Rectal smooth muscle tissue (tissue), 1 donor: ENCODE measurements at regions not wholly inside any gene's neighbourhood (a gene's known extent, or its start where the extent isn't known, plus 50 kb on each side); places are given as distances from the start of the nearest gene placed in this dataset.
"Not testable (repeated sequence)": the region's sequence is repeated elsewhere in the genome, so short reads cannot be mapped to it uniquely, and the experiment has no call there.

Source experiments
- H3K27ac ChIP-seq: one replicate; pipeline ENCODE4 v1.7.0; 2013; ENCODE audit warnings: low read depth, low read length, inconsistent platforms
- H3K27me3 ChIP-seq: one replicate; pipeline ENCODE4 v1.7.0; 2013; ENCODE audit warnings: low read length; ENCODE audit not compliant: control insufficient read depth, insufficient read depth
- H3K36me3 ChIP-seq: one replicate; pipeline ENCODE4 v1.7.0; 2013; ENCODE audit warnings: low read length; ENCODE audit not compliant: control insufficient read depth, insufficient read depth
- H3K4me1 ChIP-seq: one replicate; pipeline ENCODE4 v1.7.0; 2013; ENCODE audit warnings: low read length; ENCODE audit not compliant: control insufficient read depth, insufficient read depth
- H3K4me3 ChIP-seq: one replicate; pipeline ENCODE4 v1.7.0; 2013; ENCODE audit warnings: low read length
- H3K9ac ChIP-seq: one replicate; pipeline ENCODE4 v1.7.0; 2013; ENCODE audit warnings: low read length

DNA sequence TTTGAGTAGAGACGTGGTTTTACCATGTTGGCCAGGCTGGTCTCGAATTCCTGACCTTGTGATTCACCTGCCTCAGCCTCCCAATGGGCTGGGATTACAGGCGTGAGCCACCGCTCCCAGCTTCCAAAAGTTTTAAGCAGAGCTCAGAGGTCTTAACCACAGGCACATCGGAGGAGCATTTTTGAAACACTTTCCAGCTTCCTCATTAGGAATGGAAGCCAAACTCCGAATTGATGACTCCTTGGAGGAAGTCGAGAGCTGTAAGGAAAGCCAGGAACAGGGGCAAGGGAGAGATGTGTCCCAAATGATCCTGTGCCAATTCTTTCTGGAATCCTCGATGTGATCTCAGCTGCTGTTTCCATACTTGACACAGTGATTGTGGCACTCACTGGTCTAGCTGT is 56.2 kb upstream of the CCZ1B start:
- H3K27me3 ChIP-seq, H3K27ac ChIP-seq, H3K4me1 ChIP-seq, H3K4me3 ChIP-seq, H3K36me3 ChIP-seq, H3K9ac ChIP-seq: not testable (repeated sequence)

DNA sequence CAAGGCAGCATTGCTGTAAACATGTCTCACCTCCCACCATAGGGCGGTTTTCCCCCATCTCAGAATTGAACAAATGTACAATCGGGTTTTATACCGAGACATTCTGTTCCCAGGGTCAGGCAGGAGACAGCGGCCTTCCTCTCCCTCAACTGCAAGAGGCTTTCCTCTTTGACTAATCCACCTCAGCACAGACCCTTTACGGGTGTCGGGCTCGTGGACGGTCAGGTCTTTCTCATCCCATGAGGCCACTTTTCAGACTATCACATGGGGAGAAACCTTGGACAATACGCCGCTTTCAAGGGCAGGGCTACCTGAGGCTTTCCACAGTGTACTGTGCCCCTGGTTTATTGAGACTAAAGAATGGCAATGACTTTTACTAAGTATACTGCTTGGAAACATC is 57.7 kb upstream of the CCZ1B start:
- H3K27ac ChIP-seq, H3K27me3 ChIP-seq, H3K4me3 ChIP-seq, H3K4me1 ChIP-seq, H3K36me3 ChIP-seq, H3K9ac ChIP-seq: not testable (repeated sequence)

DNA sequence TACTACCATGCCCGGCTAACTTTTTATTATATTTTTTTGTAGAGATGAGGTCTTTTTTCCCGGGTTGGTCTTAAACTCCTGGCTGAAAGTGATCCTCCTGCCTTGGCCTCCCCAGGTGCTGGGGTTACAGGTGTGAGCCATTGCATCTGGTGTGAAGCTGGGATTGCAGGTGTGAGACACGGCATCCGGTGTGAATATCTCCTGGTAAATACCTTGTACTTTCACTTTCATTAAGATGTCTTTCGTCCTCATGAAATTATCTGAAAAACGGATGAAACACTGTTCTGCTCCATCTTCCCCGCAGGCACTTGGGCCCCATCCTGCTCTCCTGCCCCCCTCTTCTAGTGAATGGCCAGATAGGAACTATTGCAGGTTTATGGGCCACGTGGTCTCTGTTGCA is 60.1 kb upstream of the CCZ1B start:
- Histone ChIP-seq H3K36me3 (no peaks in the 10 kb centered on the region), H3K4me1 (no peaks in the 10 kb centered on the region), H3K9ac (no peak overlapping the region), H3K4me3 (no peak overlapping the region), H3K27me3 (no peaks in the 10 kb centered on the region), H3K27ac (no peak overlapping the region)

- not testable (repeated sequence) for H3K4me3 ChIP-seq, H3K27ac ChIP-seq, H3K36me3 ChIP-seq, H3K4me1 ChIP-seq, H3K9ac ChIP-seq, H3K27me3 ChIP-seq
Observed at GRCh38 chr7:6888267-6889045, 62.4 kb upstream of the CCZ1B start.

DNA sequence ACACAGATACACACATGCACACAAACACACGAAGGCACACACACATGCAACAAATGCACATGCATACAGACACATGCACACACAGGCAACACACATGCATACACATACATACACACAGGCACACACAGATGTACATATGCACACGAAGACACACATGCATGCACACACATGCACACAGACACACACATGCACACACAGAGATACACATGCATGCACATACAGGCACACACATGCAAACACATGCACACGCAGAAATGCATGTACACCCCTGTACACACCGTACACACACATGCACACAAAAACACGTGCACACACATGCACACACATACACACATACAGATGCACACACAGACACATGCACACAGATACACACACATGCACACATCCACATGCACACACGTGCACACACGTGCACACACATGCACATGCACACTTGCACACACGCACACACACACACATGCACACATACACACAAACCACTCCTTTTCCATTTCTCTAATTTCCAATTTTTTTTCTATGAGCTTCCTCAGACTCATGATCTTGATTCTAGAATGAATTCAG is 63.3 kb upstream of the CCZ1B start:
- H3K36me3 ChIP-seq: no peaks in the 10 kb centered on the region
- no peaks in the 10 kb centered on the region for H3K4me1 ChIP-seq

GRCh38 chr7:6902097-6902518 is 76.0 kb upstream of the CCZ1B start:
- H3K4me3 ChIP-seq, H3K4me1 ChIP-seq, H3K27ac ChIP-seq, H3K27me3 ChIP-seq, H3K9ac ChIP-seq, H3K36me3 ChIP-seq: not testable (repeated sequence)

More for the DNA sequence above, 63.3 kb upstream of the CCZ1B start:
- Histone ChIP-seq H3K9ac (no peak overlapping the region), H3K4me3 (no peak overlapping the region), H3K27ac (no peak overlapping the region), H3K27me3 (no peaks in the 10 kb centered on the region)

DNA sequence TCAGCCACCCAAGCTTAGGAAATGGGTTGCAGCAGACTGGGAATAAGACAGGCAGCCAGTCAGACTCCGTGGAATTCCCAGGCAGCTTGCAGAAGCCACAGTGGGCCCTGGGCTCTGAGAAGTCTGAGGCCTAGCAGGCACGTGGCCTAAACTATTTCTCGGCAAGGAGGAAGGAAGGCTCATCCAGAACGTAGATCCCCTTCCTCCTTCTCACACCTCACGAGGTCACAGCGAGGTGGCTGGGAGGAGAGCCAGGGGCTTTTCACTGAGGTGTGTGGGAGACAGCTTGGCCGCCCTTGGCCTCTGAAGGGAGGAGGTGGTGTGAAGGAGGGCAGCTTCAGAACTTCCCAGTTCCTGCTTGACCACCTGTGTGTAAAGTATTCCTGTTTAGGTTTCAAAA is 77.2 kb upstream of the CCZ1B start:
- H3K27ac ChIP-seq, H3K36me3 ChIP-seq, H3K9ac ChIP-seq, H3K4me3 ChIP-seq, H3K4me1 ChIP-seq, H3K27me3 ChIP-seq: not testable (repeated sequence)

- not testable (repeated sequence) for H3K36me3 ChIP-seq, H3K27ac ChIP-seq, H3K4me3 ChIP-seq, H3K4me1 ChIP-seq, H3K9ac ChIP-seq, H3K27me3 ChIP-seq
Observed at GRCh38 chr7:6903792-6904191, 77.7 kb upstream of the CCZ1B start.

DNA sequence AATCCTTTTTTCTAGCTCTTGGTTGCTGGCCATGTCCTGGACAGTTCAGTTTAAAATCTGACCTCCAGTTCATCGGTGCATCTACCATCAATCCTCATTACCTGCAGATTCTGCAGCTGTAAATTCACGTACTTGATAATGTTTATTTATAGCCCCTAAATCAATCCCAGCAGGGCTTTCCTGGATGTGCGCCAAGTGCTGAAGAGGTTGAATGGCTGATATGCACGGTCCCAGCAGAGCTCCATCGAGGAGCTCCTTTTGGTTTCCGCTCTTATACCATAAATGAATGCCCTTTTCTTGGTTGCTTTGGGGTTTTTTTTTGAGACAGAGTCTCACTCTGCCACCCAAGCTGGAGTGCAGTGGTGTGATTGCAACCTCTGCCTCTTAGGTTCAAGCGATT is 91.2 kb upstream of the CCZ1B start:
- Histone ChIP-seq H3K4me3 (no peak overlapping the region), H3K27ac (no peak overlapping the region), H3K27me3 (no peaks in the 10 kb centered on the region), H3K9ac (no peak overlapping the region), H3K4me1 (no peaks in the 10 kb centered on the region), H3K36me3 (no peaks in the 10 kb centered on the region)

DNA sequence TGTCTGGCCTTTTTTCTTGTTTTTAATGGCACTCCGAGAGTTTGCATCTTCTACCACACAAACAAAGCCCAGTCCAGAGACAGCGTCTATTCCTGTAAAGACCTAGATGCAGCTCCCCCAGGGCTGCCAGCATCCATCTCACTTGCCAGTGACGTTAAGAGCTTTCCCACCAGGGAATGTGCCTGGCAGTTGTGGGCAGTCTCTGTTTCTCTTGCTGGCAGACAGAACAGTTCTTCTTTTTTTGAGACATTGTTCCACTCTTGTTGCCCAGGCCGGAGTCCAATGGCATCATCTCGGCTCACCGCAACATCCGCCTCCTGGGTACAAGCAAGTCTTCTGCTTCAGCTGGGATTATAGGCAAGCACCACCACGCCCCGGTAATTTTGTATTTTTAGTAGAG is 93.1 kb upstream of the CCZ1B start:
- not testable (repeated sequence) for H3K27me3 ChIP-seq, H3K36me3 ChIP-seq, H3K4me1 ChIP-seq, H3K27ac ChIP-seq, H3K9ac ChIP-seq, H3K4me3 ChIP-seq

GRCh38 chr7:6924523-6924922 is 98.4 kb upstream of the CCZ1B start:
- not testable (repeated sequence) for H3K4me3 ChIP-seq, H3K27me3 ChIP-seq, H3K9ac ChIP-seq, H3K27ac ChIP-seq, H3K4me1 ChIP-seq, H3K36me3 ChIP-seq

- not testable (repeated sequence) for H3K4me3 ChIP-seq, H3K27me3 ChIP-seq, H3K27ac ChIP-seq, H3K4me1 ChIP-seq, H3K36me3 ChIP-seq, H3K9ac ChIP-seq
Observed at GRCh38 chr7:6926193-6927174, 100.4 kb upstream of the CCZ1B start.
